DOHH2 (cell line): ENCODE measurements at regions not wholly inside any gene's neighbourhood (a gene's known extent, or its start where the extent isn't known, plus 50 kb on each side); places are given as distances from the start of the nearest gene placed in this dataset.

Source experiments
- CTCF ChIP-seq: fragments of 200-600 bp; sonication (generic); IDR thresholded peaks from one replicate; pipeline ENCODE4 v1.5.1; 2014; ENCODE audit warnings: antibody characterized with exemption, mild to moderate bottlenecking, low read depth, low read length; ENCODE audit not compliant: poor library complexity, severe bottlenecking
- EZH2phosphoT487 ChIP-seq: fragments of 200-600 bp; sonication (generic); IDR thresholded peaks from 2 replicates; pipeline ENCODE4 v1.6.1; 2017; ENCODE audit warnings: borderline replicate concordance, mild to moderate bottlenecking, antibody characterized with exemption, low read length, moderate library complexity, mixed read lengths

GRCh38 chr20:10805764-10806163, 132.0 kb upstream of the JAG1 start:
- TF ChIP-seq CTCF (no peak), EZH2phosphoT487 (no peak)
